ENCODE measurements at regions not wholly inside any gene's neighbourhood (a gene's known extent, or its start where the extent isn't known, plus 50 kb on each side); places are given as distances from the start of the nearest gene placed in this dataset.

DNA sequence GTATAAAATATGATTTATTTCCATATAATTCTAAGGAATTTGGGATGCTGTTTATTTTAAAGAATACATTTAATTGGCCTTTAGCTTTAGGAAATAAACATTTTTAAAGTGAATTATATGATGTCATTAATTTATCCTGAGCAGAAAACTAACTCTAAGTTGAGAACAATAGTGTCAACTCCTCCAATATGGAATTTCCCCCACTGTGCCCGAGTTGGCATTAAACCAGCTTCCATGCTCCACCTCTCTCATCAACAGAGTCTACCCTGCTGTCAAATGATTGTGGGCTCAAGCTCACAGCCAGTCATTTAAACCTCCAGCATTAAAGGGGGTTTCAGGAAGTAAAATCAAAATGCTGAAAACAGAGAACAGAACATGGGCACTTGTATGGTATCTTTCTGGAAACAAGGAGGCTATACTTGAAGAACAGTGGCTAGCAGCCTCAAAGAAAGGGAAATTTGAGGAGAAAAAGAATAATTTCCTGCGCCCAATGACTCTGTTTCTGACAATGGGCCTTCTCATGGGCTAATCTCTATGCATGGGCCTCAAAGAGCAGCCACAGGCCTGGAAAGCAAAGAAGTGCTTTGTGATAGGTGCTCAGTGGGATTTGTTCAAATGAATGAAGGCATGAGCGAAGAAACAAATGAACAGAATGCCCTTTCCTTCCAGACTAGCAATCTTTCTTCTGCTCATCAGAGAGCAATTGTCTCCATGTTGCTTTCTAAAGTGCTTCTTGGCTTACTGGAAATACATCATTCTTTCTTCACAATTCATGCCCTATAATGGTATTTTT, 252.8 kb downstream of the MTX2 start:
- no peaks in the 10 kb centered on the region for H3K36me3 ChIP-seq (ENCODE audit: control insufficient read depth, insufficient read depth, low read length)
- H3K56ac ChIP-seq (ENCODE audit: low read length), result no peak overlapping the region
- H3K4me1 ChIP-seq (ENCODE audit: control insufficient read depth, low read depth, low read length), result no peaks in the 10 kb centered on the region
- H4K5ac ChIP-seq (ENCODE audit: low read length), result no peak overlapping the region
- H3K4me2 ChIP-seq (ENCODE audit: low read length), result no peak overlapping the region
- DNase-seq, result no peak
- no peaks in the 10 kb centered on the region for H3K79me2 ChIP-seq (ENCODE audit: control insufficient read depth, insufficient read depth, low read length)
- H2AK5ac ChIP-seq (ENCODE audit: low read length), result no peak overlapping the region
- H2BK120ac ChIP-seq (ENCODE audit: low read depth, low read length), result no peak overlapping the region
- no peak overlapping the region for H3K4me3 ChIP-seq (ENCODE audit: low read length)
- no CpG with 5 or more reads among the region's 3 CpGs for WGBS (ENCODE audit: extremely low coverage, insufficient coverage, low lambda C conversion rate)
- H4K8ac ChIP-seq (ENCODE audit: low read depth, low read length), result no peak overlapping the region
- H3K79me1 ChIP-seq (ENCODE audit: low read length), result no peaks in the 10 kb centered on the region
- H3K23ac ChIP-seq (ENCODE audit: low read length), result no peak overlapping the region
- H3K4ac ChIP-seq (ENCODE audit: low read depth, low read length), result peak overlapping the region; percentile 0
- no peak overlapping the region for H2BK5ac ChIP-seq (ENCODE audit: low read length)
- H3K27ac ChIP-seq (ENCODE audit: low read depth, low read length), result no peak overlapping the region
- no peak overlapping the region for H3K9ac ChIP-seq (ENCODE audit: low read length)
- H3K27me3 ChIP-seq (ENCODE audit: insufficient read depth, low read length, poor library complexity), result no peaks in the 10 kb centered on the region
- H2BK15ac ChIP-seq (replicated peaks; ENCODE audit: low read depth), result no peak overlapping the region
- no peak overlapping the region for H3K18ac ChIP-seq (ENCODE audit: low read length)

DNA sequence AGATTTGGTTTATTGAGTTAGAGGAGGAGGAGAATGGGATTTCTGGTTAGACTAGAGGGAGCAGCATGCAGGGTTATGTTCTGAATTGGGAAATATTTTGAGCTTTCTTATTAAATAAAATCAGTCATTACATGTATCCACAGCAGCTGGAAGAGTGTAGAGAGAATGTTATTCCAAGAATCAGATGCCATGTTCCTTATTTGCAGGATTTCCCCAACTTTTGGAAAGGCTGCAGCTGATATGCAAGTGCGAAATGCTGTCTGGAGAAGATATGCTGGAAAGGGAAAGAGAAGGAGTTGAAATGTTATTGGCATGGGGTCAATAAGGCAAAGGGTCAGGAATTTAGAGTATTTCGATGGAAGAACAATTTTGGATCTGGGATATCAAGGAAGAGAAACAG, 255.8 kb downstream of the MTX2 start:
- no peak for DNase-seq
- Histone ChIP-seq H3K18ac (ENCODE audit: low read length) (no peak overlapping the region), H3K56ac (ENCODE audit: low read length) (no peak overlapping the region), H2AK5ac (ENCODE audit: low read length) (no peak overlapping the region), H4K5ac (ENCODE audit: low read length) (no peak overlapping the region), H3K4ac (ENCODE audit: low read depth, low read length) (no peak overlapping the region), H3K9ac (ENCODE audit: low read length) (no peak overlapping the region), H3K36me3 (ENCODE audit: control insufficient read depth, insufficient read depth, low read length) (no peaks in the 10 kb centered on the region), H3K23ac (ENCODE audit: low read length) (no peak overlapping the region), H3K4me1 (ENCODE audit: control insufficient read depth, low read depth, low read length) (no peaks in the 10 kb centered on the region), H2BK5ac (ENCODE audit: low read length) (no peak overlapping the region), H3K79me1 (ENCODE audit: low read length) (no peaks in the 10 kb centered on the region), H3K27me3 (ENCODE audit: insufficient read depth, low read length, poor library complexity) (no peaks in the 10 kb centered on the region), H2BK120ac (ENCODE audit: low read depth, low read length) (no peak overlapping the region), H4K8ac (ENCODE audit: low read depth, low read length) (no peak overlapping the region), H3K79me2 (ENCODE audit: control insufficient read depth, insufficient read depth, low read length) (no peaks in the 10 kb centered on the region), H3K4me2 (ENCODE audit: low read length) (no peak overlapping the region), H2BK15ac (replicated peaks; ENCODE audit: low read depth) (no peak overlapping the region), H3K27ac (ENCODE audit: low read depth, low read length) (no peak overlapping the region), H3K4me3 (ENCODE audit: low read length) (no peak overlapping the region)
- WGBS (ENCODE audit: extremely low coverage, insufficient coverage, low lambda C conversion rate), result no CpG with 5 or more reads among the region's 2 CpGs

DNA sequence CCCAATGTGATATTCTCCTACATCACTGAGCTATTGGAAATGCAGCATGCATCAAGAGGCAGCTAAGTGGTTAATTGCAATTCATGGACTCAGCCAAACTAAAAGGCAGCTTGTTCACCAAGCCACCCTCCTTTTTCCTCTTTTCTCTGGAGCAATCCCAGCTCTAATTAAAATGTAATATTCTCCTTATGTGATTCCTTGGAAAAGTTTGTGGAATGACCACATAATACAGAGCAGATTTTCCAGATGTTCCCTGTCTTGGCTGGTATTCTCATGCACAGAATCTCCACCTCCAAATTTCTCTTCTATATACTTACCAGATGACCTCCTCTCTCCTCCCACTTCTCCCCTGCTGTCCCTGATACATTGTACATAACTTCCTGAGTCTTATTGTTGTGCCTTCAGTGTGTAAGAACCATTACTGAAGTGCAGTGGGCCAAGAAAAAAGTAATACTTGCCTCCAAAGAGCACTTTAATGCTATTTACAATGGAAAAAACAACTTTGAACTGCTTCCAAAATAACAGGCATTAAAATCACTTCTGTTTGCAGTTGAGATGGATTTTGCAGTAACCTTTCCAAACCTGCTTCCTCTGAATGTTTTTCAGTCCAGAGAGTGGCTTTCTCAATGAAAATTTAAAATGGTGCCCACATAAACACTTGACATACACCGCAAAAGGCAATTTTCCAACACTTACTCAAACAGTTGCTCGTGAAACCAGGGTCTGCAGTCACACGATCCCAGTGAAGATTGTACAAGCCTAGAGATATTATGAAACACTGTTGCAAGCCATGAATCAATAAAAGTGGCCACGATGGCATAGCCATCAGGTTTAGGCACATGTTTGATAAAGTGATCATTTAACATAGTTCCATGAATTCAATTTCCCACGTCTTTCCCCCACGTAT, 258.0 kb downstream of the MTX2 start:
- no peak overlapping the region for H2AK5ac ChIP-seq (ENCODE audit: low read length)
- no peaks in the 10 kb centered on the region for H3K4me1 ChIP-seq (ENCODE audit: control insufficient read depth, low read depth, low read length)
- DNase-seq, result no peak
- H3K79me1 ChIP-seq (ENCODE audit: low read length), result no peaks in the 10 kb centered on the region
- no peaks in the 10 kb centered on the region for H3K79me2 ChIP-seq (ENCODE audit: control insufficient read depth, insufficient read depth, low read length)
- H4K8ac ChIP-seq (ENCODE audit: low read depth, low read length), result no peak overlapping the region
- WGBS (ENCODE audit: extremely low coverage, insufficient coverage, low lambda C conversion rate), result 100% methylated on average over 2 of the region's 6 CpGs
- H2BK120ac ChIP-seq (ENCODE audit: low read depth, low read length), result no peak overlapping the region
- H3K4me2 ChIP-seq (ENCODE audit: low read length), result no peak overlapping the region
- H3K23ac ChIP-seq (ENCODE audit: low read length), result no peak overlapping the region
- no peaks in the 10 kb centered on the region for H3K36me3 ChIP-seq (ENCODE audit: control insufficient read depth, insufficient read depth, low read length)
- no peak overlapping the region for H2BK5ac ChIP-seq (ENCODE audit: low read length)
- H3K18ac ChIP-seq (ENCODE audit: low read length), result no peak overlapping the region
- no peak overlapping the region for H2BK15ac ChIP-seq (replicated peaks; ENCODE audit: low read depth)
- no peak overlapping the region for H3K56ac ChIP-seq (ENCODE audit: low read length)
- H4K5ac ChIP-seq (ENCODE audit: low read length), result no peak overlapping the region
- H3K9ac ChIP-seq (ENCODE audit: low read length), result no peak overlapping the region
- H3K4me3 ChIP-seq (ENCODE audit: low read length), result no peak overlapping the region
- no peaks in the 10 kb centered on the region for H3K27me3 ChIP-seq (ENCODE audit: insufficient read depth, low read length, poor library complexity)
- H3K4ac ChIP-seq (ENCODE audit: low read depth, low read length), result no peak overlapping the region
- no peak overlapping the region for H3K27ac ChIP-seq (ENCODE audit: low read depth, low read length)

DNA sequence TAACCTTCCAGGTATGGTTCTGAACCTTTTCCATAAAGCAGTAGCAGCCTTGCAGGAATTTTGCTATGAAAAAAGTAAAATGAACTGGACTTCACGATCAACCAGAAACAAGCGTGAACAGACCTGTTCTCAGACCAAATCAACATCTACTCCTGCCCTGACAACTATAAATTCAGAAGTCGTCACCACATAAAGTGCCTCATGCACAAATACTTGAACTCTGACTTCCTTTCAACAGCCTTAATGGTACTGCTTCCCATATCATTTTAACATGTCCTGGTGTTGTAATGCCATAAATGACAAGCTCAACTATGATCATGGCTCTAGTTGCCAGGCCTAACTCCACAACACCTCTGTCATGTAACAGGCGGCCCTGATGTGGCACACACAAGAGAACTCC, 262.4 kb downstream of the MTX2 start:
- Histone ChIP-seq H3K36me3 (ENCODE audit: control insufficient read depth, insufficient read depth, low read length) (no peaks in the 10 kb centered on the region), H3K4me1 (ENCODE audit: control insufficient read depth, low read depth, low read length) (no peaks in the 10 kb centered on the region), H3K4ac (ENCODE audit: low read depth, low read length) (no peak overlapping the region), H3K4me2 (ENCODE audit: low read length) (no peak overlapping the region), H2BK120ac (ENCODE audit: low read depth, low read length) (no peak overlapping the region), H3K18ac (ENCODE audit: low read length) (no peak overlapping the region), H2AK5ac (ENCODE audit: low read length) (no peak overlapping the region), H3K79me2 (ENCODE audit: control insufficient read depth, insufficient read depth, low read length) (no peaks in the 10 kb centered on the region), H3K79me1 (ENCODE audit: low read length) (no peaks in the 10 kb centered on the region), H2BK5ac (ENCODE audit: low read length) (no peak overlapping the region), H3K9ac (ENCODE audit: low read length) (no peak overlapping the region), H3K23ac (ENCODE audit: low read length) (no peak overlapping the region), H3K4me3 (ENCODE audit: low read length) (no peak overlapping the region), H4K5ac (ENCODE audit: low read length) (no peak overlapping the region), H2BK15ac (replicated peaks; ENCODE audit: low read depth) (no peak overlapping the region), H3K27me3 (ENCODE audit: insufficient read depth, low read length, poor library complexity) (no peaks in the 10 kb centered on the region), H4K8ac (ENCODE audit: low read depth, low read length) (no peak overlapping the region), H3K56ac (ENCODE audit: low read length) (no peak overlapping the region), H3K27ac (ENCODE audit: low read depth, low read length) (no peak overlapping the region)
- no peak for DNase-seq
- WGBS (ENCODE audit: extremely low coverage, insufficient coverage, low lambda C conversion rate), result no CpG with 5 or more reads among the region's 4 CpGs

DNA sequence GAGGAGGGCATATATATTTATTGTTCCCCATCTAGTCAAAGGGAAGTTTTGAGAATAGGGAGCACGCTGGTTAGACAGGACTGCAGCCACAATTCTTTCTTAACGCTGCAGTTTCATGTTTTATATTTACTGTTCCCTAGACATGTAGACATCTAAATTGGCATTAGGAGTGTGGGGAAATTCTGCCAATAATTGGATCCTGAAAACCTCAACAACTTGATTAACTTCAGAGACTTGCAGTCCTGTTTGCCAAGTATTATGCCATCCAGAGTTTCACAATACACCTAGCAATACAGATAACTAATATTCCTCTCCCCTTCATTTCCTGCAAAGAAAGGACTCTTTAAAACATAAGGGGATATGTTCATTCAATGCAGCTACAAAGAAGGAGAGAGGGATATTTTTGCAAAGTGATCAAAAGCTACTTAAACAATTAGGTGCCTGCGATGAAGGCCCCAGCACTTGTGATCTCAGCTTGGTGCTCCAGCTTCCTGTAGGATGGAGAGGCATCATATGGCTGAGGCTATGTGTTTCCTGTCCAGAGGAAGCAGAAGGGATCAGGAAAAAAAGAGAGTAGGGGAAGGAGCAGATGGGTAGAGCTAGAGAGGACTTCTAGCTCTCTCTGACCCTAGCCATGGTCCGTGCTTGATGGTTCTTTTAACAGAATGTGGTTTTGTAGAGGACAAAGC, 264.4 kb downstream of the MTX2 start:
- Histone ChIP-seq H2BK15ac (replicated peaks; ENCODE audit: low read depth) (no peak overlapping the region), H3K4me1 (ENCODE audit: control insufficient read depth, low read depth, low read length) (no peaks in the 10 kb centered on the region), H3K79me1 (ENCODE audit: low read length) (no peaks in the 10 kb centered on the region), H3K4me3 (ENCODE audit: low read length) (no peak overlapping the region), H2BK120ac (ENCODE audit: low read depth, low read length) (no peak overlapping the region), H2AK5ac (ENCODE audit: low read length) (no peak overlapping the region), H3K27ac (ENCODE audit: low read depth, low read length) (no peak overlapping the region), H3K18ac (ENCODE audit: low read length) (no peak overlapping the region), H4K8ac (ENCODE audit: low read depth, low read length) (no peak overlapping the region), H3K9ac (ENCODE audit: low read length) (no peak overlapping the region), H2BK5ac (ENCODE audit: low read length) (no peak overlapping the region), H3K23ac (ENCODE audit: low read length) (no peak overlapping the region), H4K5ac (ENCODE audit: low read length) (no peak overlapping the region), H3K4me2 (ENCODE audit: low read length) (no peak overlapping the region), H3K4ac (ENCODE audit: low read depth, low read length) (no peak overlapping the region), H3K36me3 (ENCODE audit: control insufficient read depth, insufficient read depth, low read length) (no peaks in the 10 kb centered on the region), H3K27me3 (ENCODE audit: insufficient read depth, low read length, poor library complexity) (no peaks in the 10 kb centered on the region), H3K79me2 (ENCODE audit: control insufficient read depth, insufficient read depth, low read length) (no peaks in the 10 kb centered on the region), H3K56ac (ENCODE audit: low read length) (no peak overlapping the region)
- WGBS (ENCODE audit: extremely low coverage, insufficient coverage, low lambda C conversion rate), result no CpG with 5 or more reads among the region's 4 CpGs
- no peak for DNase-seq
